Duodenal mucosa (tissue), 2 donors: ENCODE measurements at regions not wholly inside any gene's neighbourhood (a gene's known extent, or its start where the extent isn't known, plus 50 kb on each side); places are given as distances from the start of the nearest gene placed in this dataset.
"Not testable (repeated sequence)": the region's sequence is repeated elsewhere in the genome, so short reads cannot be mapped to it uniquely, and the experiment has no call there.

Experiments
- H3K27ac ChIP-seq: one replicate; pipeline ENCODE4 v1.7.0; 2013; ENCODE audit warnings: low read depth, low read length
- H3K27me3 ChIP-seq, 2 donors: one replicate each; pipeline ENCODE4 v1.7.0; 2013; ENCODE audit warnings: low read length in 2 of 2, control low read depth in 1 of 2; ENCODE audit not compliant: insufficient read depth in 2 of 2, control insufficient read depth in 1 of 2
- H3K36me3 ChIP-seq, 2 donors: one replicate each; pipeline ENCODE4 v1.7.0; 2013; ENCODE audit warnings: low read length in 2 of 2, control low read depth in 1 of 2; ENCODE audit not compliant: insufficient read depth in 2 of 2, control insufficient read depth in 1 of 2
- H3K4me1 ChIP-seq, 2 donors: one replicate each; pipeline ENCODE4 v1.7.0; 2013; ENCODE audit warnings: low read length in 2 of 2, control low read depth in 1 of 2; ENCODE audit not compliant: insufficient read depth in 2 of 2, control insufficient read depth in 1 of 2
- H3K4me3 ChIP-seq, 2 donors: one replicate each; pipeline ENCODE4 v1.7.0; 2013; ENCODE audit warnings: low read length in 2 of 2, low read depth in 1 of 2
- H3K9ac ChIP-seq, 2 donors: one replicate each; pipeline ENCODE4 v1.7.0; 2013; ENCODE audit warnings: low read length in 2 of 2, low read depth in 1 of 2
- H3K9me3 ChIP-seq, 2 donors: one replicate each; pipeline ENCODE4 v1.7.0; 2013; ENCODE audit warnings: low read length in 2 of 2, control low read depth in 1 of 2; ENCODE audit not compliant: control insufficient read depth in 1 of 2

GRCh38 chr7:35853194-35853593 is 52.3 kb downstream of the SEPTIN7 start:
- not testable (repeated sequence) for H3K9me3 ChIP-seq, H3K9ac ChIP-seq, H3K4me3 ChIP-seq, H3K27ac ChIP-seq, H3K27me3 ChIP-seq, H3K4me1 ChIP-seq, H3K36me3 ChIP-seq

GRCh38 chr7:35854311-35854710 is 53.5 kb downstream of the SEPTIN7 start:
- Histone ChIP-seq H3K36me3 (no peaks in the 10 kb centered on the region), H3K4me1 (no peaks in the 10 kb centered on the region)

GRCh38 chr7:35856175-35856574 is 55.3 kb downstream of the SEPTIN7 start:
- Histone ChIP-seq H3K4me3 (no peak overlapping the region), H3K27me3 (no peaks in the 10 kb centered on the region), H3K9me3 (no peaks in the 10 kb centered on the region), H3K9ac (no peak overlapping the region), H3K4me1 (no peaks in the 10 kb centered on the region), H3K27ac (no peak overlapping the region), H3K36me3 (no peaks in the 10 kb centered on the region)

More at GRCh38 chr7:35854311-35854710, 53.5 kb downstream of the SEPTIN7 start:
- Histone ChIP-seq H3K27ac (no peak overlapping the region), H3K9me3 (no peaks in the 10 kb centered on the region), H3K9ac (no peak overlapping the region), H3K4me3 (no peak overlapping the region), H3K27me3 (no peaks in the 10 kb centered on the region)

DNA sequence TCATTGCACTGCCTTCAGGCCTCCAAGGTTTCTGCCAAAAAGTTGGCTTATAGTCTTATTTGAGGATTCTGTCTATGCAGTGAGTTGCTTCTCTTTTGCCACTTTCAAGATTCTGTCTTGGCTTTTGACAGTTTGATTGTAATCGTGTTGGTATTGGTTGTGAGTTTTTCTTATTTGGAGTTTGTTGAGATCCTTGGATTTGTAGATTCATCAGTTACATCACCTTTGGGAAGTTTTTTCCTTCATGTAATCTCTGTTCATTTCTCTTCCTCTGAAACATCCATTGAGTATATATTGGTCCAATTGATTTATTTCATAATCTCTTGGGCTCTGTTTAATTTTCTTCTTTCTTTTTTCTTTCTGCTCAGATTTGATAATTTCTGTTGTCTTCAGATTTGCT is 59.8 kb downstream of the SEPTIN7 start:
- Histone ChIP-seq H3K27me3 (no peaks in the 10 kb centered on the region), H3K4me3 (no peak overlapping the region), H3K36me3 (no peaks in the 10 kb centered on the region), H3K9ac (no peak overlapping the region), H3K9me3 (no peaks in the 10 kb centered on the region), H3K4me1 (peaks cover 0 to 5% of the 10 kb centered on the region in 2 donors), H3K27ac (no peak overlapping the region)

- Histone ChIP-seq H3K9ac (no peak overlapping the region), H3K4me3 (no peak overlapping the region), H3K36me3 (peaks cover 0 to 4% of the 10 kb centered on the region in 2 donors), H3K27ac (no peak overlapping the region), H3K27me3 (no peaks in the 10 kb centered on the region), H3K4me1 (peaks cover 0 to 5% of the 10 kb centered on the region in 2 donors), H3K9me3 (no peaks in the 10 kb centered on the region)
Observed at GRCh38 chr7:35865287-35865686, 64.4 kb downstream of the SEPTIN7 start.

DNA sequence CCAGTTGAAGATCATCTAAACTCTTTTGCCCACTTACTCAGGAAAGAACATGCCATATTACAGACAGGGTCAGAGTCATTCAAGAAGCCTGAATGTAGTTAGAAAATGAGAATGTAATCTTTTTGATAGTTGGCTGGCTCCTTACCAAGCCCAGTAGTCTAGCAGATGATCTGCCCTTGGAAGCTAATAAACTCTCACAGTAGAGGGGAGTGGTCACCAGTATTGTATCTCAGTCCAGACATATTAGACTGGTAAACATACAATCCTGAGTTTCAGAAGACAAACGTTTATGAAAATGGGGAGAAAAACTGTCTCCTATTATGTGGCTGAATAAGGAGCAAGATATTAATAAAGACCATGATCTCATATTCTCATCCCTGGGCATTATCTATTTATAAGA is 65.3 kb downstream of the SEPTIN7 start:
- Histone ChIP-seq H3K36me3 (peaks cover 0 to 4% of the 10 kb centered on the region in 2 donors), H3K4me1 (peaks cover 0 to 5% of the 10 kb centered on the region in 2 donors), H3K9me3 (no peaks in the 10 kb centered on the region), H3K27me3 (no peaks in the 10 kb centered on the region), H3K9ac (no peak overlapping the region), H3K27ac (no peak overlapping the region), H3K4me3 (no peak overlapping the region)

DNA sequence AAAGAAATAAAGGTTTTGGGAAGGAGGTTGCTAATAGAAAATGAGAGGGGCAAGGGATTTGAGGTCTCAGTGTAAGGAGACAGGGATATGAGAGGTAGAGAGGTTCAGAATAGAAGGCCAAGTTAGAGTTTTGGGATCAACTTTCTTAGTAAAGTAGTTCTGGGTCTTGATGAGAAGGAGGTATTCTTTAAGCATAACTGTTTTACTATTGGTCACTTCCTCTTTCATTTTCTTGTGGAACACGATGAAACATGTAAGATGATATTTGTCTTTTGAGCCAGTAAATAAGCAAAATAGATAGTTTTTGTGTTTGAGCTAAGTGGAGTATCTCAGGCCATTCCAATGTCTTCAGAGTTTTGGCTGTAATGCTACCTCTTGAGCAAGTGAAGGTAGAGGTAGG is 68.3 kb downstream of the SEPTIN7 start:
- H3K4me1 ChIP-seq, H3K9me3 ChIP-seq, H3K27me3 ChIP-seq, H3K36me3 ChIP-seq, H3K4me3 ChIP-seq, H3K27ac ChIP-seq, H3K9ac ChIP-seq: not testable (repeated sequence)

- H3K27ac ChIP-seq, result no peak overlapping the region
- peaks cover 4 to 8% of the 10 kb centered on the region in 2 donors for H3K36me3 ChIP-seq
- H3K4me3 ChIP-seq, result no peak overlapping the region
- H3K9ac ChIP-seq, result no peak overlapping the region
- H3K27me3 ChIP-seq, result no peaks in the 10 kb centered on the region
- no peaks in the 10 kb centered on the region for H3K9me3 ChIP-seq
- H3K4me1 ChIP-seq, result peaks cover 0 to 2% of the 10 kb centered on the region in 2 donors
Observed at GRCh38 chr7:35869810-35870209, 69.0 kb downstream of the SEPTIN7 start.

DNA sequence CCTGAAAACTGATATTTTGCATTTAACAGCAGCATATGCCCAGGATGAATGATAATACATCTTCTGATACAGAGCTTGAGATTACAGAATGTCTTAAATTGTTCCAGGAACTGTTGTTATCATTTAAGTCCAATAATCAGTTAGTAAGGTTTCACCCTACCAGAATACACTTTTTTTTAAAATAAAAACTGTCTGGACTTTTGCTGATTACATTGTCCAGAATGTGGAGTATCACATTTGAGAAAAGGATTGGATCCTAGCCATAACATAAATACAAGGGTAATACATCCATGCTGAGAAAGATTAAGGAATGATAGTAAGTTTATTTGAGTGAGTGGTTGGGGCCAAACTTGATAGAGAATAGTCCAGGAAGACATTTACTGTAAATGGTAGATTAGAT is 71.0 kb downstream of the SEPTIN7 start:
- no peaks in the 10 kb centered on the region for H3K27me3 ChIP-seq
- H3K9ac ChIP-seq, result no peak overlapping the region
- no peaks in the 10 kb centered on the region for H3K4me1 ChIP-seq
- no peak overlapping the region for H3K27ac ChIP-seq
- H3K4me3 ChIP-seq, result no peak overlapping the region
- no peaks in the 10 kb centered on the region for H3K9me3 ChIP-seq
- H3K36me3 ChIP-seq, result peaks cover 4 to 8% of the 10 kb centered on the region in 2 donors

DNA sequence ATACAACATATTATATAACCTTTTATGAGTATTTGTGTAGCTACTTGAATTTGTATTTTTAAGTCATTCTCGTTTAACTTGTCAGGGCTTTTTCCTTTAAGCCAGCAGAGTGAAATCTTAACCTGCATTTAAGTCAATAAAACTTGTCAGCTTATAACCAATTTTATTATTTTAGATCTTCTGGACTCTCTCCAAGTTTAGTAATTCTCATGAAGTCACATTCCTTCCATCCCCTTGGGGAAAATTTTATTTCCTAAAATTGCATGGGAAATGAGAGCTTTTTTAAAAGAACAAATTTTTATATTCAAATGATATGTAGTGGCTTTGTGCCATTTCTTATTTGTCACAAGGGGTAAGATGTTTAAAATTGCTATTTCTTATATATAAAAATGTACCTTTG is 74.0 kb downstream of the SEPTIN7 start:
- Histone ChIP-seq H3K4me3 (no peak overlapping the region), H3K9me3 (no peaks in the 10 kb centered on the region), H3K36me3 (peaks cover 0 to 12% of the 10 kb centered on the region in 2 donors), H3K4me1 (no peaks in the 10 kb centered on the region), H3K9ac (no peak overlapping the region), H3K27me3 (no peaks in the 10 kb centered on the region), H3K27ac (no peak overlapping the region)

DNA sequence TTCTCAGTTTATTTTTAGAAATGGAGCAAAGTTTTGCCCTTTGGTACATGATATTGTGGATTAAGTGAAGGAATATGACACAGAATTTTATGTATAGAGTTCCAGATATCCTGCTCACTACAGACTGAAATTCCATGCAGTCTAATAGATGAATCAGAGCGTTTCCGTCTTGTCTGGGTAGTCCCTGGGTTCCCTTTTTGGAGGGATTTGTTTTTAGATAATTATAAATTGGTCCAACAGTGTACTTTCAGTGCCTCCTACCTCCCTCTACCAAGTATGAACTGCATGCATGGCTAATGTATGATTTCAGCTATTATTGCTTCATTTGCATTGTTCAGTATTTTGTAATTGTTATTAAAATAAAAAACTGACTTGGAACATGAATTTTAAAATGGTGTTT is 74.4 kb downstream of the SEPTIN7 start:
- no peak overlapping the region for H3K9ac ChIP-seq
- H3K4me1 ChIP-seq, result no peaks in the 10 kb centered on the region
- no peaks in the 10 kb centered on the region for H3K9me3 ChIP-seq
- no peak overlapping the region for H3K4me3 ChIP-seq
- peaks cover 0 to 12% of the 10 kb centered on the region in 2 donors for H3K36me3 ChIP-seq
- no peaks in the 10 kb centered on the region for H3K27me3 ChIP-seq
- no peak overlapping the region for H3K27ac ChIP-seq
